Embryonic facial prominence (tissue), 1 donor: ENCODE measurements at regions not wholly inside any gene's neighbourhood (a gene's known extent, or its start where the extent isn't known, plus 50 kb on each side); places are given as distances from the start of the nearest gene placed in this dataset.

ENCODE experiments used
- DNase-seq: peaks from one replicate; pipeline ENCODE4 v3.0.0-alpha.2; 2016; ENCODE audit errors: extremely low spot score

- no peak for DNase-seq
These were observed 359.4 kb downstream of the MZT1 start for GRCh38 chr13:72368031-72368430.

- DNase-seq: no peak
These were observed 380.7 kb downstream of the MZT1 start for GRCh38 chr13:72346716-72347115.

- DNase-seq: no peak
These were observed 385.1 kb downstream of the MZT1 start for GRCh38 chr13:72342364-72342763.

- DNase-seq: no peak
These were observed 385.5 kb downstream of the MZT1 start for GRCh38 chr13:72341904-72342303.

- no peak for DNase-seq
These were observed 409.9 kb downstream of the MZT1 start for GRCh38 chr13:72317346-72318109.

DNA sequence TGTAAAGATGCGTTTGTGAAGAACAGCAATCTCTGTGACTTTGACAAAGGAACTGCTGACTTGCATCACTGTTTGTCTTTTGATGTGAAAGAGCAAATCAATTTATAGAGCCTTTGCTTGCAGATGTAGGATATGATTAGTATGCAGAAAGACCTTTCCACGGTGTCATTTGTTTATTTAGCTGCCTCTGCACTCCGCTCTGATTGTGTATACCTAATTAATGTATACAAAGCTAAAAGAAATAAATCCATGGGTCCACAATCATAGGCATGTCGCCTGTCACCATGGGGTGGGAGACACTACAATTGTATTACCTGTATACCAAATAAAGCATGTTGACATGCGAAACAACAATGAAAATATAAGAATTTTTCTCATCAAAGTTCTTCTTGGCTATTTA lies 410.7 kb downstream of the MZT1 start:
- no peak for DNase-seq

DNA sequence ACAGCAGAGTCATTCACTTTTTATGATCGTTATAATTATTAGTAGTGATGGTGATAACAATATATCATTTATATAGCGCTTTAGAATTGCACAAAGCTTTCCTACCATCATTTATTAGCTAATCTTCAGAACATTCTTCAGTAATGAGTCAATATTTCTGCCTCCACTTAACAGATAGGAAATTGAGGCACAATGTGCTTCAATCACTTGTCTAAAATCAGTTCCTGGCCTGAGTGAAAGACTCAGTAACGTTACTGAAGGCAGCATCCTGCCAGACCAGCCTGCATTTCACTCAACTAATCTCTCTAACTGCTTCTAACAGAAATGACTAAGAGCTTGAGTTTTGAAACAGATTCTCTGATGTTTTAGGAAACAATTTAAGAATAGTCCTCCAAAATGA lies 412.1 kb downstream of the MZT1 start:
- DNase-seq: no peak

DNA sequence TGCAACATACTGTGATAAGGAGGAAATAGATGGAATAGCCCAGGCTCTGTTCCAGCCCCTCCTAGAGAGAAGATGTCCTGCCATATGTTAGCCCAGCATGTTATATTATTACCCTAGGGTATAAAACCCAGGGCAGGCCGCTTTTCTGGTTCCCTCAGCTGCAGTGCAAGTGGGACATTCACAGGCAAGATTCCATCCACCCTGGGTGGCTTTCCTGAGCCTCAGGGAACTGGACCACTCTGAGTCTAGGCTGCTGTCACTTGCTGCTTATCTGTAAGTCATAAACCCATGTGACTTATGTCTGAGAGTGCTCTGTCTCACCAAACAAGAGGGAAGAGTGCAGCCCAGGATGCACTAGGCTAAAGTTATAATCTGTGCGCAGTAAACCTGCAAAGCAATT lies 413.2 kb downstream of the MZT1 start:
- DNase-seq: no peak

DNA sequence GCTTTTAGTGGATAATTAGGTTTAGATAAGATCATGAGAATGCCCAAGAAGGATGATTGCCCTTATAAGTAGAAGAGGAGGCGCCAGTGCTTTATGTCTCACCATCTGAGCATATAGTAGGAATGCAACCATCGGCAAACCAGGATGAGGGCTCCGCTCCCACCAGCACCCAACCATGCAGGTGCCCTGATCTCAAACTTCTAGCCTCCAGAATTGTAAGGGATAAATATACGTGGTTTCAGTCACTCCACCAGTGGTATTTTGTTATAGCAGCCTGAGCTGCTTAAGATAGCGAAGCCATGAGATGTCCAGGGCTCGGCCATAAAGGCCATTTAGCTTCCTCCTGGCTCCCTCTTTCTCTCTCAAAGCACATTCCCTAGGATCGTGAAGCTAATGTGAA lies 413.9 kb downstream of the MZT1 start:
- DNase-seq: no peak

DNA sequence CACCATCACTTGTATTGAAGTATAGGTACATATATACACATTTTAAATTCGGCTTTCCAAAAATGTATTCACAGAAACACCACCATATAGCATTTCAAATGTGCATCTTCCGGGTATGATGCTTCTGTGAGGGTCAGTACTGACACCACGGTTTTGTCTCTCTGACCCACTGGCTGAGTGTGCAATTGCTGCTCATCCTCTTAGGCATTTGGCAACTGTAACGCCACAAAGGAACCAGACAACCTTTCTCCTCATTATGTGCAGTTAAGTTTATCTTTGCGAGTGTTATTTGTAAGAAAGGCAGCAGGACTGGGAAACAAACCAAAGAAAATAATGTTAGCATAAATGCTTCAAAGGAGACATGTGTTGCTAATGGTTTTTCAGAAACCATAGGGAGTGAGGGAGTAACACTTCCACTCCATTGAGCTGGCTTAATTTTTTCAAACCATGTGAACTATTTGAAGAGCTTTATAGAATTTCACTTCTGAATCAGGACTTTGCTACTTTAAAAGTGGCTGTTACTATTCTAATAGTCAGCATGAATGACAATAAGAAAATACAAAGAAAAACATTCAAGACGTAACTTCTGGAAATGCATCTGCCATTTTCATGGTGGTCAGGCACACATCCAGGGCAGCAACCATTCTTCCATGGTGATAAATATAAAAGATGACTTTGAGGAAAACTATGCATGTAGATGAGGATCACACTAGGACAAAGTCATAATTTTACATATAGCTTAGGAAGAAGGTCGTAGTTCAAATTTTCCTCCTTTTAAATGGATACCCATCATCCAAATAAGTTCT lies 423.3 kb downstream of the MZT1 start:
- no peak for DNase-seq

GRCh38 chr13:72296246-72296645 lies 429.2 kb upstream of the DACH1 start:
- DNase-seq: no peak

DNA sequence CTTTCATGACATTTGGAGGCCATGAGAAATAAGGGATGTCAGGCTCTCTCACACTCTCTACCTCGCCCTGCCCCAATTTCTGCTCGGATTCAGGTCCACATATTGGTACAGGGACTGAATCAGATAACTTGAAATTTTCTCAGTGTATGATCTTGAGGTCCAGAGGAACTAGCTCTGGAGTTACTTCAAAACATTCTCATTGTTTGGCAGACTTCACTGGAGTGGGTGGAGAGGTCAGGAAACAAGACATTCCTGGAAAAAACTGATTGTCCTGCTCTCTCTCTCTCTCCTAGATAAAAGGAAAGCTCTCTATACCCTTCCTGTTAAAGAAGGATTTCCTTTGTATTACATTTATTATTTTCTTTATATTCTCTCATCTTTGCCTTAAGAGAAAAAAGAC lies 428.1 kb upstream of the DACH1 start:
- DNase-seq: no peak

GRCh38 chr13:72293206-72293605 lies 426.2 kb upstream of the DACH1 start:
- DNase-seq: no peak

GRCh38 chr13:72290962-72291681 lies 424.1 kb upstream of the DACH1 start:
- no peak for DNase-seq

DNA sequence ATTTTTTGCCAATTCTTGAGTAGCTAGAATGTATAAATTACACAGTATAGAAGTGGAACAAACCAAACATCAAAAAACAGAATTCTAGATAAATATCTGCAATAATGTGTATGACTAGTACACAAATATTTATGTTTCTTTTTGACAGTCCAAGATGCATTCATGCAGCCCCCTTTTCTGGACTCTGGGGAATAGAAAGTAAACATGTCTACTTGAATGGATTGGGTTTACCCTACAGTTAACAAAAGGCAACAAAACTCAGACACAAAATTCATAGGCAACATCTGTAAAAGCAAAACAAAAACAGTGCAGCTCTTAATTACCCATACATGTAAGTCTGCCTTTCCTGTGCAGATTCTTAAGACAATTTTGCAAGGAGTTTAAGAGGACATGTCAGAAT lies 419.4 kb upstream of the DACH1 start:
- DNase-seq: no peak

- no peak for DNase-seq
These were observed 417.8 kb upstream of the DACH1 start for GRCh38 chr13:72284791-72285190.

- no peak for DNase-seq
These were observed 394.7 kb upstream of the DACH1 start for GRCh38 chr13:72261732-72262131.

DNA sequence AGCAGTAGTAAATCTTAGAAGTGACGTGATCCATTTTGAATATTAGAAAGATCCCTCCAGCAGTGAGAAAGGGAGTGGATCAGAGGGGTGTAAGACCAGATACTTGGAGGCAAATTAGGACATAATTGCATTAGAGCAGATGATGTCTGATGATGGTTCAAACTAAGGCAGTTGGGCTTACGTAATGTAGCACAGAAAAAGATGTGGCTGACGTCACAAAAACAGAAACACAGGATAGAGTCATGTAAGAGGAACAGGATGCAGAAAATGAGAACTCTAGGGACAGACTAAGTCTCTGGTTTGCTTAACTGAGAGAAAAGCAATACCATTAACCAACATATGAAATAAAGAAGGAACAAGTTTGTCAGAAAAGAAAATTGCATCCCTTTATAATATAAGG lies 392.5 kb upstream of the DACH1 start:
- DNase-seq: no peak

DNA sequence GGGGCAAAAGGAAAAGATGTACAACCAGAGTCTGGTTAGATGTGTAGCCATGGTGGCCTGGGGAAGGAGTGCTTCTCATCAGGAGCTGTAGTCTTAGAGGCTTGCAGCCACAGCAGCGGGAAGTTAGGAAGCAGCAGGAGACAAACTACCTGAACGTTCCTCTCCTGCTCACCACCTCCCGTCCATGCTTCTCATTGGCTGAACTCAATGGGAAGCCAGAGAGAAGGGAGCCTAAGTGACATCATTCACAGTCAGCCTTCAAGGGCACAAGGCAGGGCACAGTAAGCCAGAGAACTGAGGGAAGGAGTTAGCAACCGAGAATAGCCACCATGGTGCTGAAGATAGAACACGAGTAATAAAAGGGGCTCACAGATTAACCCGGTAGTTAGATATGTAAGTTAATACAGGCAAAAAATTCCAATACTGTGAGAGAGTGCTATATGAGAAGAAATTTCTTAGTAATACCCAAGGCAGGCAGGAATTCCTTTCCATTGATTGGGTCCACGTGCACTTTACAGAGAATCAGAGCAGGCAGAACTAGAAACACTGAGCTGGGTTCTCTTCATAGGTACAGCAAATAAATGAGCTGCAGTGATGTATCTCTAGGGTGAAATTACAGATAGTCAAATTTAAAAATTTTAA lies 391.5 kb upstream of the DACH1 start:
- DNase-seq: no peak

GRCh38 chr13:72255908-72256307 lies 388.9 kb upstream of the DACH1 start:
- no peak for DNase-seq

GRCh38 chr13:72253754-72254153 lies 386.8 kb upstream of the DACH1 start:
- DNase-seq: no peak

DNA sequence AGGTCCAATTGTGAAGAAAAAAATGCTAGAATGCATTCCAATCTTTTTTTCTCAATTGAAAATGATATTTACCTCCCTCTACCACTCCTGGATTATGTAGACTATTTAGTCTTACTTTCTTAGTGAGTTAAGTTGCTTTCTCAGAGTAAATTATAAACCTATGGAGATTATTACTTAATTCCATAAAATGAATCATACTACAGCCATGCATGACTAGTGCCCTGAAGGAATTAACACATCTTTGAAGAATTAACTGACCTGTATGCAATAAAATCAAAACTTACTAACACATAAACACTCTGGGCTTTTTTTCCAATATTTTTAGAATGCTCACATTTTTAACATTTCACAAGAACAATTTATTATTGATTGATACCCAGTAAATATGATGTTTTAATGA lies 379.4 kb upstream of the DACH1 start:
- DNase-seq: no peak
